GM23338 (cell line): ENCODE measurements at regions not wholly inside any gene's neighbourhood (a gene's known extent, or its start where the extent isn't known, plus 50 kb on each side); places are given as distances from the start of the nearest gene placed in this dataset.

Experiments
- ATAC-seq: fragments of 200-7000 bp; cut with Tn5 transposase; 3 replicates; pipeline ENCODE4 v1.9.1; 2020
- DNase-seq: peaks from one replicate; pipeline ENCODE4 v3.0.0-alpha.2; 2015; ENCODE audit warnings: low spot score
- H2AFZ ChIP-seq: fragments of 200-600 bp; sonication (generic); 2 replicates; pipeline ENCODE4 v1.8.0; 2016; ENCODE audit warnings: antibody characterized with exemption, mild to moderate bottlenecking, moderate library complexity
- H3F3A ChIP-seq: fragments of 200-600 bp; sonication (generic); replicated peaks from 2 replicates; pipeline ENCODE4 v1.8.0; 2017; ENCODE audit warnings: antibody characterized with exemption, mixed run types, low read depth
- H3K27ac ChIP-seq: fragments of 200-600 bp; sonication (generic); 2 replicates; pipeline ENCODE4 v1.6.1; 2016; ENCODE audit warnings: low read depth
- H3K27me3 ChIP-seq: fragments of 200-600 bp; sonication (generic); 2 replicates; pipeline ENCODE4 v1.8.0; 2016; ENCODE audit warnings: mild to moderate bottlenecking, mixed run types, moderate library complexity; ENCODE audit not compliant: insufficient read depth
- H3K36me3 ChIP-seq: fragments of 200-600 bp; sonication (generic); 2 replicates; pipeline ENCODE4 v1.8.0; 2016; ENCODE audit warnings: mild to moderate bottlenecking; ENCODE audit not compliant: insufficient read depth
- H3K4me1 ChIP-seq: fragments of 200-600 bp; sonication (generic); 2 replicates; pipeline ENCODE4 v1.8.0; 2016; ENCODE audit warnings: mild to moderate bottlenecking, moderate library complexity; ENCODE audit not compliant: insufficient read depth
- H3K4me2 ChIP-seq: fragments of 200-600 bp; sonication (generic); 2 replicates; pipeline ENCODE4 v1.7.1; 2017; ENCODE audit warnings: mixed run types
- H3K4me3 ChIP-seq: fragments of 200-600 bp; sonication (generic); 2 replicates; pipeline ENCODE4 v1.6.1; 2016; ENCODE audit warnings: mixed run types
- H3K79me2 ChIP-seq: fragments of 200-600 bp; sonication (generic); replicated peaks from 2 replicates; pipeline ENCODE4 v1.8.0; 2017; ENCODE audit warnings: mild to moderate bottlenecking; ENCODE audit not compliant: insufficient read depth
- H3K9me2 ChIP-seq: fragments of 200-600 bp; sonication (generic); 2 replicates; pipeline ENCODE4 v1.8.0; 2017; ENCODE audit not compliant: insufficient read depth
- H4K20me1 ChIP-seq: fragments of 200-600 bp; sonication (generic); replicated peaks from 2 replicates; pipeline ENCODE4 v1.8.0; 2017; ENCODE audit warnings: mild to moderate bottlenecking; ENCODE audit not compliant: insufficient read depth
- H3K27ac Mint-ChIP-seq: 2 replicates; pipeline ENCODE4 v1.8.0; 2020; ENCODE audit warnings: inconsistent platforms, mild to moderate bottlenecking, moderate library complexity, mixed read lengths
- H3K27me3 Mint-ChIP-seq: 3 replicates; pipeline ENCODE4 v1.8.0; 2022; ENCODE audit warnings: low read depth, mild to moderate bottlenecking, moderate library complexity, mixed read lengths, inconsistent platforms; ENCODE audit not compliant: insufficient read depth, poor library complexity
- H3K36me3 Mint-ChIP-seq: 3 replicates; pipeline ENCODE4 v1.8.0; 2021; ENCODE audit warnings: low read depth, mild to moderate bottlenecking, inconsistent platforms, moderate library complexity, mixed read lengths
- H3K4me1 Mint-ChIP-seq: 3 replicates; pipeline ENCODE4 v1.8.0; 2020; ENCODE audit warnings: mild to moderate bottlenecking, inconsistent platforms, mixed read lengths
- H3K4me3 Mint-ChIP-seq: 3 replicates; pipeline ENCODE4 v1.8.0; 2021; ENCODE audit warnings: moderate library complexity, mild to moderate bottlenecking, inconsistent platforms, mixed read lengths
- H3K9me3 Mint-ChIP-seq: 3 replicates; pipeline ENCODE4 v1.8.0; 2020; ENCODE audit warnings: moderate library complexity, mild to moderate bottlenecking, inconsistent platforms, mixed read lengths
- CTCF ChIP-seq, 2 experiments: fragments of 200-600 bp in 1 of 2; sonication (generic) in 1 of 2; conservative IDR thresholded peaks; 2 replicates each; pipeline versions ENCODE4 v1.5.1 to v1.6.1; 2016 to 2017; ENCODE audit warnings: antibody characterized with exemption in 2 of 2, low read depth in 2 of 2, mild to moderate bottlenecking in 2 of 2, moderate library complexity in 1 of 2
- ETS1 ChIP-seq: IDR thresholded peaks from 2 replicates; pipeline ENCODE4 v1.6.1; 2016; ENCODE audit warnings: antibody characterized with exemption
- EZH2phosphoT487 ChIP-seq: fragments of 200-600 bp; sonication (generic); IDR thresholded peaks from one replicate; pipeline ENCODE4 v1.8.1; 2018; ENCODE audit warnings: antibody characterized with exemption; ENCODE audit not compliant: unreplicated experiment
- JUNB ChIP-seq: IDR thresholded peaks from one replicate; pipeline ENCODE4 v1.6.1; 2016; ENCODE audit warnings: antibody characterized with exemption; ENCODE audit not compliant: unreplicated experiment
- POLR2AphosphoS5 ChIP-seq: IDR thresholded peaks from 2 replicates; pipeline ENCODE4 v1.6.1; 2016; ENCODE audit warnings: antibody characterized with exemption, low read depth
- ZNF114 ChIP-seq: fragments of 250-450 bp; sonication (Bioruptor Pico); IDR thresholded peaks from 2 replicates; pipeline ENCODE4 v1.5.0; 2020; ENCODE audit warnings: mild to moderate bottlenecking, moderate library complexity

- no peaks in the 10 kb centered on the region for H3K79me2 ChIP-seq
- no peak overlapping the region for H3K27ac ChIP-seq
Measured at GRCh38 chr2:122367646-122368010, 612.2 kb downstream of the TSN start.

GRCh38 chr2:122368576-122369243 is 613.3 kb downstream of the TSN start:
- no peaks in the 10 kb centered on the region for H3K4me1 ChIP-seq
- no peak overlapping the region for H3K4me3 ChIP-seq
- DNase-seq, result peak; percentile 1
- Mint-ChIP-seq H3K4me3 (no peak overlapping the region), H3K4me1 (no peaks in the 10 kb centered on the region), H3K27ac (no peak overlapping the region), H3K36me3 (no peaks in the 10 kb centered on the region), H3K9me3 (peaks cover 10% of the 10 kb centered on the region; the same call in 2 of the 3 replicates), H3K27me3 (no peaks in the 10 kb centered on the region)
- peaks cover 16% of the 10 kb centered on the region; the same call in 1 of the 2 replicates for H3K9me2 ChIP-seq
- H3F3A ChIP-seq, result no peaks in the 10 kb centered on the region
- H3K79me2 ChIP-seq, result no peaks in the 10 kb centered on the region
- TF ChIP-seq CTCF (conservative IDR thresholded peaks at IDR 0.05; ENCODE audit: low read depth in 2 of 2) (peak; percentile 49 to 53), EZH2phosphoT487 (no peak)
- no peak overlapping the region for H2AFZ ChIP-seq
- H3K27me3 ChIP-seq, result no peaks in the 10 kb centered on the region
- no peak overlapping the region for H3K27ac ChIP-seq
- no peak overlapping the region for H3K4me2 ChIP-seq
- ATAC-seq, result no peak
- no peaks in the 10 kb centered on the region for H4K20me1 ChIP-seq
- H3K36me3 ChIP-seq, result no peaks in the 10 kb centered on the region

More at GRCh38 chr2:122367646-122368010, 612.2 kb downstream of the TSN start:
- Histone ChIP-seq H2AFZ (no peak overlapping the region), H3K27me3 (no peaks in the 10 kb centered on the region), H4K20me1 (no peaks in the 10 kb centered on the region), H3K4me2 (no peak overlapping the region), H3K4me1 (no peaks in the 10 kb centered on the region), H3K9me2 (peaks cover 16% of the 10 kb centered on the region; the same call in 1 of the 2 replicates), H3F3A (no peaks in the 10 kb centered on the region), H3K4me3 (no peak overlapping the region), H3K36me3 (no peaks in the 10 kb centered on the region)
- Mint-ChIP-seq H3K4me3 (no peak overlapping the region), H3K4me1 (no peaks in the 10 kb centered on the region), H3K27me3 (no peaks in the 10 kb centered on the region), H3K9me3 (peaks cover 8% of the 10 kb centered on the region; the same call in 1 of the 3 replicates), H3K36me3 (no peaks in the 10 kb centered on the region), H3K27ac (no peak overlapping the region)
- ATAC-seq (no peak), DNase-seq (no peak)
- no peak for TF ChIP-seq POLR2AphosphoS5

GRCh38 chr2:122378521-122378920 is 623.1 kb downstream of the TSN start:
- ATAC-seq, result no peak
- Histone ChIP-seq H3K9me2 (peaks cover 4% of the 10 kb centered on the region), H3K36me3 (no peaks in the 10 kb centered on the region), H3K27me3 (no peaks in the 10 kb centered on the region), H3K4me1 (no peaks in the 10 kb centered on the region), H3K79me2 (no peaks in the 10 kb centered on the region), H3K4me3 (no peak overlapping the region), H3K27ac (no peak overlapping the region), H2AFZ (no peak overlapping the region), H3K4me2 (no peak overlapping the region), H3F3A (no peaks in the 10 kb centered on the region), H4K20me1 (no peaks in the 10 kb centered on the region)
- Mint-ChIP-seq H3K36me3 (no peaks in the 10 kb centered on the region), H3K4me1 (no peaks in the 10 kb centered on the region), H3K27me3 (no peaks in the 10 kb centered on the region), H3K27ac (no peak overlapping the region), H3K4me3 (no peak overlapping the region), H3K9me3 (no peaks in the 10 kb centered on the region; the same call in 2 of the 3 replicates)
- TF ChIP-seq JUNB, result no peak
- no peak for TF ChIP-seq ZNF114 (CRISPR knock-in tag)
- TF ChIP-seq ETS1, result no peak
- no peak for DNase-seq
